ENCODE measurements at regions not wholly inside any gene's neighbourhood (a gene's known extent, or its start where the extent isn't known, plus 50 kb on each side); places are given as distances from the start of the nearest gene placed in this dataset.

GRCh38 chr3:72256716-72257115, 471.8 kb upstream of the PROK2 start:
- POLR2A ChIA-PET: no interaction called here
- no peak for ATAC-seq

GRCh38 chr3:72255791-72256559, 471.0 kb upstream of the PROK2 start:
- H3K4me3 ChIP-seq: no peak overlapping the region
- DNase-seq (ENCODE audit: low read depth in 1 of 2, low spot score in 1 of 2) (no peak), FAIRE-seq (no peak), ATAC-seq (no peak)
- no peaks in the 10 kb centered on the region for H3K9me3 ChIP-seq
- POLR2A ChIA-PET: no interaction called here
- no peak overlapping the region for H3K27ac ChIP-seq
- TF ChIP-seq BHLHE40 (IDR thresholded peaks at IDR 0.05; ENCODE audit: low read depth, low read length): no peak
- no peak for TF ChIP-seq EHMT2 (IDR thresholded peaks at IDR 0.05; ENCODE audit: low read depth)
- TF ChIP-seq CTCF (IDR thresholded peaks at IDR 0.05): no peak
- no peak for TF ChIP-seq RCOR1 (IDR thresholded peaks at IDR 0.05; ENCODE audit: low read depth, low read length)
- no peak for TF ChIP-seq HES2 (IDR thresholded peaks at IDR 0.05)
- no peak for TF ChIP-seq KDM5A (IDR thresholded peaks at IDR 0.05)
- TF ChIP-seq EHF (CRISPR knock-in tag; IDR thresholded peaks at IDR 0.05): no peak
- TF ChIP-seq CHD4 (IDR thresholded peaks at IDR 0.05; ENCODE audit: borderline replicate concordance): no peak
- no peak for TF ChIP-seq FOSL2 (IDR thresholded peaks at IDR 0.05)
- no peak for TF ChIP-seq FOSL2 (CRISPR knock-in tag; IDR thresholded peaks at IDR 0.05)
- TF ChIP-seq NPAS2 (CRISPR knock-in tag; IDR thresholded peaks at IDR 0.05; ENCODE audit: borderline replicate concordance): no peak
- no peak for TF ChIP-seq RAD21 (conservative IDR thresholded peaks at IDR 0.05 in 1 of 2, IDR thresholded peaks at IDR 0.05 in 1 of 2)
- TF ChIP-seq SREBF2 (IDR thresholded peaks at IDR 0.05): no peak
- no peak for TF ChIP-seq POLR2A (IDR thresholded peaks at IDR 0.05; ENCODE audit: low read length)
- no peak for TF ChIP-seq USF2 (IDR thresholded peaks at IDR 0.05)
- no peak for TF ChIP-seq BCL3 (IDR thresholded peaks at IDR 0.05)
- no peak for TF ChIP-seq EP300 (IDR thresholded peaks at IDR 0.05)
- H3K4me2 ChIP-seq: no peak overlapping the region
- CTCF ChIA-PET: no interaction called here
- 49% methylated on average over 14 of the region's 14 CpGs for WGBS (ENCODE audit: missing lambda C conversion rate)
- H3K4me1 ChIP-seq: no peaks in the 10 kb centered on the region

More at GRCh38 chr3:72256716-72257115, 471.8 kb upstream of the PROK2 start:
- no peak overlapping the region for H3K4me2 ChIP-seq
- CTCF ChIA-PET: interaction anchor here (0.8 to 1.5 kb wide), 3 partner anchors 9 to 78 kb away, joined by 3 to 5 read pairs (median 4); no protein-coding TSS in a partner anchor
- no peak overlapping the region for H3K27ac ChIP-seq
- no peak for FAIRE-seq
- TF ChIP-seq FOSB (CRISPR knock-in tag; IDR thresholded peaks at IDR 0.05) (no peak), SREBF2 (IDR thresholded peaks at IDR 0.05) (no peak), GATA3 (IDR thresholded peaks at IDR 0.05; ENCODE audit: borderline replicate concordance) (no peak), ZFP36 (IDR thresholded peaks at IDR 0.05; ENCODE audit: borderline replicate concordance, partially characterized antibody) (no peak), PHF8 (IDR thresholded peaks at IDR 0.05; ENCODE audit: borderline replicate concordance, low read depth) (no peak), BHLHE40 (IDR thresholded peaks at IDR 0.05; ENCODE audit: low read depth, low read length) (no peak), SMC3 (IDR thresholded peaks at IDR 0.05) (no peak), HES2 (IDR thresholded peaks at IDR 0.05) (no peak), HMGXB4 (CRISPR knock-in tag; IDR thresholded peaks at IDR 0.05; ENCODE audit: borderline replicate concordance) (no peak)
- no peak overlapping the region for H3K4me3 ChIP-seq
- 26% methylated on average over 6 of the region's 6 CpGs for WGBS (ENCODE audit: missing lambda C conversion rate)
- H3K9me3 ChIP-seq: no peaks in the 10 kb centered on the region
- no peak for DNase-seq (ENCODE audit: low read depth in 1 of 2, low spot score in 1 of 2)
- H3K4me1 ChIP-seq: no peaks in the 10 kb centered on the region
